Upper lobe of left lung (tissue), 4 donors: ENCODE measurements at regions not wholly inside any gene's neighbourhood (a gene's known extent, or its start where the extent isn't known, plus 50 kb on each side); places are given as distances from the start of the nearest gene placed in this dataset.

Experiments used
- EP300 ChIP-seq, 4 donors: sonication (generic); formaldehyde crosslinking; IDR thresholded peaks; one replicate each; pipeline ENCODE4 v1.5.1; 2017; ENCODE audit warnings: antibody characterized with exemption in 4 of 4, control low read depth in 2 of 4
- POLR2A ChIP-seq, 4 donors: fragments of 450-650 bp; IDR thresholded peaks; one replicate each; pipeline ENCODE4 v1.5.1; 2016 to 2017; ENCODE audit warnings: antibody characterized with exemption in 4 of 4, mild to moderate bottlenecking in 2 of 4
- POLR2AphosphoS5 ChIP-seq, 2 donors: sonication (generic); formaldehyde crosslinking; IDR thresholded peaks; one replicate each; pipeline ENCODE4 v1.5.1; 2017; ENCODE audit warnings: antibody characterized with exemption in 2 of 2
- TF ChIP-seq, protein P1 (sequence below), 6 experiments: fragments of 450-650 bp in 4 of 6; fragments of 200-600 bp in 2 of 6; sonication (generic) in 2 of 6; IDR thresholded peaks; one replicate each; pipeline ENCODE4 v1.5.1; 2016 to 2019; ENCODE audit warnings: antibody characterized with exemption in 6 of 6

DNA sequence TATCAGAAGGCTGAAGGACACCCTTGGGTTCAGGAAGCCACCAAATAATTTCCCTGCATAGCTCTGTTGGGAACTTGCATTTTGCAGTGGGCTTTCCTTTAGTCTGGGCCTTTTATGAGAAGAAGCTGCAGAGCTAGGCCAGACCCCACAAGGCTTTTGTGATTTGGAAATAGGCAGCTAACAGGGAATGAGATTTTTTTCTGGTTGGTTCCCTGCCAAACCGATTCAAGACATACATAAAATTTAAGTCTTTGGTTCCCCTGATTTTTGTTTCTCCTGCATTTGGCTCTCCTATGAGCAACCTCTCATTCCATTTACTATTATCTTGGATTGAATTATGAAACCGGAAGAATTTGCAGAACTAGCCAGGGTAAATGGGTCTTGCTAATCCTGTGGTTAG lies 81.5 kb upstream of the PTCH1 start:
- TF ChIP-seq POLR2AphosphoS5 (IDR thresholded peaks at IDR 0.05) (no peak), POLR2A (IDR thresholded peaks at IDR 0.05) (no peak), EP300 (IDR thresholded peaks at IDR 0.05) (no peak)
- TF ChIP-seq, protein P1, sequence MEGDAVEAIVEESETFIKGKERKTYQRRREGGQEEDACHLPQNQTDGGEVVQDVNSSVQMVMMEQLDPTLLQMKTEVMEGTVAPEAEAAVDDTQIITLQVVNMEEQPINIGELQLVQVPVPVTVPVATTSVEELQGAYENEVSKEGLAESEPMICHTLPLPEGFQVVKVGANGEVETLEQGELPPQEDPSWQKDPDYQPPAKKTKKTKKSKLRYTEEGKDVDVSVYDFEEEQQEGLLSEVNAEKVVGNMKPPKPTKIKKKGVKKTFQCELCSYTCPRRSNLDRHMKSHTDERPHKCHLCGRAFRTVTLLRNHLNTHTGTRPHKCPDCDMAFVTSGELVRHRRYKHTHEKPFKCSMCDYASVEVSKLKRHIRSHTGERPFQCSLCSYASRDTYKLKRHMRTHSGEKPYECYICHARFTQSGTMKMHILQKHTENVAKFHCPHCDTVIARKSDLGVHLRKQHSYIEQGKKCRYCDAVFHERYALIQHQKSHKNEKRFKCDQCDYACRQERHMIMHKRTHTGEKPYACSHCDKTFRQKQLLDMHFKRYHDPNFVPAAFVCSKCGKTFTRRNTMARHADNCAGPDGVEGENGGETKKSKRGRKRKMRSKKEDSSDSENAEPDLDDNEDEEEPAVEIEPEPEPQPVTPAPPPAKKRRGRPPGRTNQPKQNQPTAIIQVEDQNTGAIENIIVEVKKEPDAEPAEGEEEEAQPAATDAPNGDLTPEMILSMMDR (IDR thresholded peaks at IDR 0.05): no peak
